ENCODE measurements at regions not wholly inside any gene's neighbourhood (a gene's known extent, or its start where the extent isn't known, plus 50 kb on each side); places are given as distances from the start of the nearest gene placed in this dataset.

DNA sequence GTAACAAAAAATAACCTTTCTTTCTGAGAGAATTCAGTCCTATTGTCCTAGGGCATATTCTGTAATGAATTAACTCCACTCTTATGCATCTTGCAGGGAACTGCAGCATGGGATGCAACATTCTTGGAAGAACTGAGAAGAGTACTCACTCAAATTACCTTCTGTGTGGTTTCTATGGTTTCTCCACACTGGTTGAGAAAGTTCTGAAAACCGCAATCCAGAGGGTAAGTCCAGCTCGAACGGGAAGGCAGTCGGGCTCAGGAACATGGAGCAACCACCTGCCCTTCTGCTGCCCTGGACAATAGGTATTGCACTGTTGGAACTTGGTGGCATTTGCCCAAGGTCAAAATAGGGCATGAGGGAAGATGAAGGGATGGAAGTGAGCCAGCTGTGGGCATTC, 59.6 kb upstream of the CDK13 start:
- no peak for DNase-seq (ENCODE audit: low spot score)

DNA sequence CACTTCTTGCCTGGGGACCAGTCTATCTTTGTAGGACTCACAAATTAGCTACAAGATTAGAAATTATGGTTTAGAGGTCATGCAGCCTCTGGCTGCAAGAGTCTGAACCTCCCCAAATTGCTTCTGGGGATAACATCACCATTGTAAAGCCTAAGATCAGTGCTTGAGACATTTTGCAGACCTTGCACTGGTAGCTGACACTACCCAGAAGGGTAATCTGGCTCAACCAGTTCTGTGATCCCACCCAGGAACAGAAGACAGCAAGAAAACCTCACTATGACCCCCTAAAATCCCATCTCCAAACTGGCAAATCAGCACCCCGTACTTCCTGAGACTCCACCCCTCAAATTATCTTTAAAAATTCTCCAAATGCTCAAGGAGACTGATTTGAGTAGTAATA, 58.2 kb upstream of the CDK13 start:
- no peak for DNase-seq (ENCODE audit: low spot score)

DNA sequence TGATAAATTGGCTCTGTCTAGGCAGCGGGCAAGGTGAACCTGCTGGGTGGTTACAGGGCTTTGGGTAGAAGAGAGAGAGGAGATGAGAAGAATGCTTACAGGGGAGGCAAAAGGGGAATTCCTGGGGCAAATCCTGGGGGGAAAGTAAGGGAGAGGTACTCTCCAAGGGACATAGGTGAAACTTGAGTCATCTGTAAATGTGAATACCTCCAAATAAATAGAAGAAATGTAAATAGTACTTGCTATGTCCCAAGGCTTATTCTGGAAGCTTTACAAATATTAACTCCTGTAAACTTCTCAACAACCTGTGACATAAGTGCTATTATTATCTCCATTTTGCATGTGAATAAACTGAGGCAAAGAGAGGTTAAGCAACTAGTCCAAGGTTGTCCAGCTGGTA, 57.7 kb upstream of the CDK13 start:
- no peak for DNase-seq (ENCODE audit: low spot score)

DNA sequence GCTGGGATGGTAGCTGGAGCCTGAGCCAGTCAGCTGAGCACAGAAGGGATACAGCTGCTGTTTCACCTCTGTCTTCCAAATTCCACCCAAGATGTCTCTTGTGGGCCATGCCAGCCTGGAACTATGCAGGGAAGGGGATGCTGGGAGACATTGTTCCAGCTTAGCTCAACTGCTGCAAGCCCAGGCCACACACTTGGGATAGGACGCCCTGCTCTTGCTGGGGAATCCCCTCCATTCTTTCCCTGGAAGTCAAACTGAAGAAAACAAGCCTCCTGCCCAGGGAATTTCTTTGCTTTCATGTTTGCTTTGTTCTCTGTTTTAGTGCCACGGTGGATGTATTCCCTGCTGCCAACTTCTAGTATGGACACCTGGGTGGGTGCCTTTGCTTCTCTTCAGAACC, 55.2 kb upstream of the CDK13 start:
- no peak for DNase-seq (ENCODE audit: low spot score)

DNA sequence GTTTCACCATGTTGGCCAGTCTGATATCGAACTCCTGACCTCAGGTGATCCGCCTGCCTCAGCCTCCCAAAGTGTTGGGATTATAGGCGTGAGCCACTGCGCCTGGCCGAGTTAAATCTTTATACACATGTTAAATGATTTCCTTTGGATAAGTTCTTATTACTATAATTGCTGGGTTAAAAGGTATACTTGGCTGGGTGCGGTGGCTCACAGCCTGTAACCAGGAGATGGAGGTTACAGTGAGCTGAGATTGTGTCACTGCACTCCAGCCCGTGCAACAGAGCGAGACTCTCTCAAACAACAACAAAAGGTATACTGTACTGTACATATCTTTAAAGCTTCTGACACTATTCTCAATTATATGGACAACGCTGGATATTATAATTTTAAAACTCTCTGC, 53.2 kb upstream of the CDK13 start:
- DNase-seq (ENCODE audit: low spot score) = no peak

DNA sequence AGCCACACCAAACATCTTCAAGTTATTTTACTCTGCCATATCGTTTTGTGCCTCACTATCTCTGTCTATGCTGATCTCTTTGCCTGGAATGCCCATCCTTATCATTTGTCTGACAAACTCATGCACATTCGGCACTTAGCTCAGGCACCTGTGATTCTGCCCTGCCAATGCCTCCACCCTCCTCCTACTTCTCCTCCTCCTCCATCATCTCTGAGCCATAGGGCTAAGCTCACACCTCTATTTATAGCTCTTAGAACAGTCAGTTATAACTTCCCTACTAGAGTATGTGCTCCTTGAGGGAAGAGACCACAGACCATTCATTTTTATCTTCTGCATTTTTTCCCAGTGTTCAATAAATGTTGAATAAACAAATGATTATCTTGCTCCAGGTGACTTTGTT, 51.2 kb upstream of the CDK13 start:
- DNase-seq (ENCODE audit: low spot score) = no peak

Measured in Ammon's horn (tissue), 1 donor.